ENCODE measurements at regions not wholly inside any gene's neighbourhood (a gene's known extent, or its start where the extent isn't known, plus 50 kb on each side); places are given as distances from the start of the nearest gene placed in this dataset.

DNA sequence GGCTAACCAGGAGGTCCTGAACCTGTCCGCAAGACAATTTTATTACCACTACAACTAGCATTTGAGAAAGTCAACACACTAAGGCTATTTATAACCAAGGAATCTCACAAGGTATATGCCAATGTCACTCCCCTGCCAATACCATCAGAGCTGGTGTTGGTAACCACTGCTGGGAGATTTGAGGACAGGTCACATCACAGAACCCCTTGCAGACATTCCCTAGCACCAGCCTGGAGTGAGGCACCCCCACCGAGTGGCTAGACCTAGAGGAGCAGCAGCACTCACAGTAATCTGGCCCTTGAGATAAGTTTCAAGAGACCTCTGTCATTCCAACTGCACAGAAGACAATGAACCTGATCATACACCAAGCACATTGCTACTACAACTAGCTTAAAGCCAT lies 483.2 kb downstream of the MMUT start:
- TF ChIP-seq, protein P1, sequence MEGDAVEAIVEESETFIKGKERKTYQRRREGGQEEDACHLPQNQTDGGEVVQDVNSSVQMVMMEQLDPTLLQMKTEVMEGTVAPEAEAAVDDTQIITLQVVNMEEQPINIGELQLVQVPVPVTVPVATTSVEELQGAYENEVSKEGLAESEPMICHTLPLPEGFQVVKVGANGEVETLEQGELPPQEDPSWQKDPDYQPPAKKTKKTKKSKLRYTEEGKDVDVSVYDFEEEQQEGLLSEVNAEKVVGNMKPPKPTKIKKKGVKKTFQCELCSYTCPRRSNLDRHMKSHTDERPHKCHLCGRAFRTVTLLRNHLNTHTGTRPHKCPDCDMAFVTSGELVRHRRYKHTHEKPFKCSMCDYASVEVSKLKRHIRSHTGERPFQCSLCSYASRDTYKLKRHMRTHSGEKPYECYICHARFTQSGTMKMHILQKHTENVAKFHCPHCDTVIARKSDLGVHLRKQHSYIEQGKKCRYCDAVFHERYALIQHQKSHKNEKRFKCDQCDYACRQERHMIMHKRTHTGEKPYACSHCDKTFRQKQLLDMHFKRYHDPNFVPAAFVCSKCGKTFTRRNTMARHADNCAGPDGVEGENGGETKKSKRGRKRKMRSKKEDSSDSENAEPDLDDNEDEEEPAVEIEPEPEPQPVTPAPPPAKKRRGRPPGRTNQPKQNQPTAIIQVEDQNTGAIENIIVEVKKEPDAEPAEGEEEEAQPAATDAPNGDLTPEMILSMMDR (IDR thresholded peaks at IDR 0.05) = no peak
- no peak for TF ChIP-seq POLR2AphosphoS5 (IDR thresholded peaks at IDR 0.05)
